ENCODE measurements at regions not wholly inside any gene's neighbourhood (a gene's known extent, or its start where the extent isn't known, plus 50 kb on each side); places are given as distances from the start of the nearest gene placed in this dataset.
"Not testable (repeated sequence)": the region's sequence is repeated elsewhere in the genome, so short reads cannot be mapped to it uniquely, and the experiment has no call there.

DNA sequence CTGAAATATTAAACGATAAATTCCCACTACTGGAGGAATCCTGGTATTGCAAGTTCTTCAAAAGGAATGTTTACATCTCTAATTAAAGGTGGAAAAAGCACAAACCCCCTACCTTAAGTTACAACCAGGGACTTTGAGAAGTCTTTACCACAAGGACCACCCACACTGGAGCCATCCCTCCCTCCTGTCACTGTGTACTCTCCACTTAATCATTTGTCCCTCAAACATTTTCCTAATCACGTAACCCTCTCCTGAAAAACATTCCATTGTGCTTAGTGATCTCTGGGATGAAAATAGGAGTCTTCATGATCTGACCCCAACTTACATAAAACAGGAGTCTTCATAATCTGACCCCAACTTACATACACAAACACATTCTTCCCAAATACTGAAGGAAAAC lies 85.7 kb downstream of the SUCLG1 start:
- DNase-seq (ENCODE audit: low spot score), result no peak

DNA sequence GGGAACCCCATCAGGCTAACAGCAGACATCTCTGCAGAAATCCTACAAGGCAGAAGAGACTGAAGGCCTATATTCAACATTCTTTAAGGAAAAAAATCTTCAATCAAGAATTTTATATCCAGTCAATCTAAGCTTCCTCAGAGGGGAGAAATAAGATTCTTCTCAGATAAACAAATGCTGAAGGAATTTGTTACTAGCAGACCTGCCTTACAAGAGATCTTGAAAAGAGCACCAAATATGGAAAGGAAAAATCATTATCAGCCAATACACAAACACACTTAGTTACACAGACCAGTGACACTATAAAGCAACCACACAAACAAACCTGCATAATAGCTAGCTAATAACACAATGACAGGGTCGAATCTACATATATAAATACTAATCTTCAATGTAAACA lies 96.5 kb downstream of the SUCLG1 start:
- no peak for DNase-seq (ENCODE audit: low spot score)

DNA sequence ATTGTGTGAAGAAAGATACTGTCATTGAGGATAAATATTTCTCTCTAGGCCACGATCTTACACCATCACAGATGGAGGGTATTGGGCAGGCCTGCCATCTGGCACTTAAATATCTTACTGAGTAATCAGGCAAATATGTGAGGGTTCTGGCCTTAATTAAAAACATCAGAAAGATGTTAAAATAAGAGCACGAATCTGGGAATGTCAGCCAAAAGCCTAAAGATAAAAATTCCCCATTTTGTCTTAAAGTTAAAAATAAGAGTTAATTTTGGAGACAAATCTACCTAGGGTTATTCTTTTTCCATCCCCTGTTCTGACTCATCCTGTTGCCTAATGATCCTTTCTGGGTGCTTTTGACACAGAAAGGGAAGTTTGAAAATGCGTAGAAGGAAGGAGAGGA lies 121.0 kb downstream of the SUCLG1 start:
- DNase-seq (ENCODE audit: low spot score), result no peak

- DNase-seq (ENCODE audit: low spot score), result no peak
Measured at GRCh38 chr2:84327645-84328249, 131.3 kb downstream of the SUCLG1 start.

- no peak for DNase-seq (ENCODE audit: low spot score)
Measured at GRCh38 chr2:84326831-84327432, 132.1 kb downstream of the SUCLG1 start.

GRCh38 chr2:84323890-84324289 lies 135.2 kb downstream of the SUCLG1 start:
- DNase-seq (ENCODE audit: low spot score), result no peak

GRCh38 chr2:84320940-84321339 lies 138.1 kb downstream of the SUCLG1 start:
- no peak for DNase-seq (ENCODE audit: low spot score)

GRCh38 chr2:84319581-84319980 lies 139.5 kb downstream of the SUCLG1 start:
- DNase-seq (ENCODE audit: low spot score), result no peak

- DNase-seq (ENCODE audit: low spot score), result no peak
Measured at GRCh38 chr2:84317135-84317534, 141.9 kb downstream of the SUCLG1 start.

- peak; percentile 80 for DNase-seq (ENCODE audit: low spot score)
Measured at GRCh38 chr2:84314901-84315330, 144.2 kb downstream of the SUCLG1 start.

- DNase-seq (ENCODE audit: low spot score), result no peak
Measured at GRCh38 chr2:84314250-84314649, 144.8 kb downstream of the SUCLG1 start.

DNA sequence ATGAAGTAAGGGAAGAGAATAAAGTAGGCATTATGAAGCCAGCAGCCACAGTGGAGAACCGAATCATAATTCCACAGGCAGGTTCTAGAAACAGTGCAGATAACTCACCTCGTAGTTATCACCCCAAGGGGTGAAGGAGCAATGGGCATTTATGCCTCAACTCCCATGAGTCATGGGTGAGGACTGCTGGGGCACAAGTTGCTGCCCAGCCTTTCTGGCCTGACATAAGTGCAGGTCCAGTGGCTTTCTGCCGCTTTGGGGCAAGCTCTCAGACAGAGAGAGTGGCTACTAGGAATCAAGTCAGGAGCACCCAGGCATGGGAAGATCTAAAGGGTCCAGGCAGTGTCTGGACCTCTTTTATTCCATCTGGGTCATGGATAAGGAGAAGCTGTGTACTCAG lies 149.8 kb downstream of the SUCLG1 start:
- DNase-seq (ENCODE audit: low spot score), result no peak

GRCh38 chr2:84306361-84306760 lies 152.7 kb downstream of the SUCLG1 start:
- DNase-seq (ENCODE audit: low spot score), result no peak

GRCh38 chr2:84302513-84303412 lies 156.3 kb downstream of the SUCLG1 start:
- peak; percentile 77 for DNase-seq (ENCODE audit: low spot score)

DNA sequence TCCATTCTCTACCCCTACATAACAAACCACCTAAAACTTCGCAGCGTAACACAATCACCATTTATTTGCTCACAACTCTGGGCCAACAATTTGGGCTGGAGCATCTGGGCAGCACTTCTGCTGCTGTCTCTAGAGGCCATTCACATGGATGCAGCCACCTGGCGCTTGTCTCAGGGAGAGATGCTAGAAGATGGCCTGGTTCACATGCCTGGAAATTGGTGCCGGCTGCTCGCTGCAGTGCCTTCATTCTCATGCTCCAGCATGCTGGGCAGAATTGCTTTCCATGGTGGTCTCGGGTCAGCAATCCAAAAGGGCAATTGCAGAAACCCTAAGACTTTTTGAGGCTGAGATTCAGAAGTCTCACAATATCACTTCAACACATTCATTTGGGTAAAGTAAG lies 157.4 kb downstream of the SUCLG1 start:
- no peak for DNase-seq (ENCODE audit: low spot score)

DNA sequence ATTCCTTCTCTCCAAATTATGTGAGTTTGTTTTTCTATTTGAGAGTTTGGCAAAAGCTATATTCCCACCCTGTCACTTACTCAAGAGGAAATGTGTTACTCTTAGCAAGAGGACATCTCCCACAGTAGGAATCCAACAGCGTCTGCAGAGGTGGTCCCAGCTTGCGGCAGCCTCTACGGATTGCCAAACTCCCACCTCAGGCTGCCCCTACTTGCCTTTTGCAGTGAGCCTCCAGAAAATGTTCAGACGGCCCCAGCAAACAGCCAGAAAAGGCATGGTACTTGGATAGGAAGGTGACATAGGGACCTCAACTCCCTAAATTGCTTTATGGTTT lies 158.4 kb downstream of the SUCLG1 start:
- DNase-seq (ENCODE audit: low spot score), result no peak

DNA sequence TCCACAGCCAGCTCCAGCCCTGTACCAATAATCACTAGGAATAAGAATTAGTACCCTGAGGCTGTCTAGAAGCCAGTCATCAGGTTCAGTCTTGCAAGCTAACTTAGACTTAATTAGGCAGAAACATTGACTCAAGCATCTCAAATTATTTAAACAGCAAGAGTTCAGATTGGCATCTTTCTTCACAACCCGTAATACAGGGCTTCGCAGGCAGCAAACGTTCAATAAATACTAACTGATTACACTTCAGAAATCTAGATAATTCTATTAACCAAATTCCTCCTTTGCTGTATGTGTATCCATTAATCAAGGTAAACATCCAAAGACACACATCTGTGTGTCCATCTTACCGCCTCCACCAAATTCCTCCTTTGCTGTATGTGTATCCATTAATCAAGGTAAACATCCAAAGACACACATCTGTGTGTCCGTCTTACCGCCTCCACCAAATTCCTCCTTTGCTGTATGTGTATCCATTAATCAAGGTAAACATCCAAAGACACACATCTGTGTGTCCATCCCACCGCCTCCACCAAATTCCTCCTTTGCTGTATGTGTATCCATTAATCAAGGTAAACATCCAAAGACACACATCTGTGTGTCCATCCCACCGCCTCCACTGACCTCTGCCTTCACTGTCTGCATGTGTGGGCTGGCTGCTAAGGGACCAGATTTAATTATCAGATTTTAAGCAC lies 158.9 kb downstream of the SUCLG1 start:
- DNase-seq (ENCODE audit: low spot score), result not testable (repeated sequence)

GRCh38 chr2:84299211-84299775 lies 159.8 kb downstream of the SUCLG1 start:
- DNase-seq (ENCODE audit: low spot score), result no peak

DNA sequence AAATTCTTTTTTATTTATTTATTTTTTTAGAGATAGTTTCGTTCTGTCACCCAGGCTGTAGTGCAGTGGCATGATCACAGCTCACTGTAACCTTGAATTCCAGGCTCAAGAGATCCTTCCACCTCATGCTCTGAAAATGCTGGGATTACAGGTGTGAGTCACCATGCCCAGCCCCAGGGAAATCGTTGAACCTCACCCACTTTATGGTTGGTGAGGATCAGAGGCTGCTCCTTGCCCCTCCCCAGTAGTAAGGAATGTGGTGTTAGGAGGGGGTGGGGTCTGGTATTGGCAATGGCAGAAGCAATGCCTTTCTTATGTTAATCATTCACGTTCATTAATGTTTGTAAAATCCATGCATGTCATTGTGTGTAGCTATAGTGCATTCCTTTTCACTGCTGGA lies 161.9 kb downstream of the SUCLG1 start:
- DNase-seq (ENCODE audit: low spot score), result peak; percentile 80

GRCh38 chr2:84293791-84294380 lies 165.2 kb downstream of the SUCLG1 start:
- no peak for DNase-seq (ENCODE audit: low spot score)

- DNase-seq (ENCODE audit: low spot score), result no peak
Measured at GRCh38 chr2:84292545-84292944, 166.5 kb downstream of the SUCLG1 start.

DNA sequence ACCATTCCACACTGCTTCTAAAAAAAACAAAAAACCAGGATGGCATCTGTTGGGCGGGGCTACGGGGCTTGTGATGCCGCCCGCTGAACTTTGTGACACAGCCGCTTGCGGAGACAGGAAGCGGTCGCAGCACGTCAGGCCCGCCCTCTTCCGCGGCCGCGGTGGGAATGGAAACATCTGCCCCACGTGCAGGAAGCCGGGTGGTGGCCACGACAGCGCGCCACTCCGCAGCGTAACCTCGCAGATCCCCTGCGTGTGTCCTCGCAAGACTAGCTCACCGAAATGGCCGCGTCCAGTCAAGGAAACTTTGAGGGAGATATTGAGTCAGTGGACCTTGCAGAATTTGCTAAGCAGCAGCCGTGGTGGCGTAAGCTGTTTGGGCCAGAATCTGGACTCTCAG lies 168.5 kb downstream of the SUCLG1 start:
- peak; percentile 63 for DNase-seq (ENCODE audit: low spot score)
